DOHH2 (cell line): ENCODE measurements at regions not wholly inside any gene's neighbourhood (a gene's known extent, or its start where the extent isn't known, plus 50 kb on each side); places are given as distances from the start of the nearest gene placed in this dataset.

Source experiments
- CTCF ChIP-seq: fragments of 200-600 bp; sonication (generic); IDR thresholded peaks from one replicate; pipeline ENCODE4 v1.5.1; 2014; ENCODE audit warnings: antibody characterized with exemption, mild to moderate bottlenecking, low read depth, low read length; ENCODE audit not compliant: poor library complexity, severe bottlenecking
- EZH2phosphoT487 ChIP-seq: fragments of 200-600 bp; sonication (generic); IDR thresholded peaks from 2 replicates; pipeline ENCODE4 v1.6.1; 2017; ENCODE audit warnings: borderline replicate concordance, mild to moderate bottlenecking, antibody characterized with exemption, low read length, moderate library complexity, mixed read lengths

GRCh38 chr2:145677371-145677770 lies 1157.5 kb upstream of the ZEB2 start:
- no peak for TF ChIP-seq CTCF
- TF ChIP-seq EZH2phosphoT487, result no peak
